Thyroid gland (tissue), 4 donors: ENCODE measurements at regions not wholly inside any gene's neighbourhood (a gene's known extent, or its start where the extent isn't known, plus 50 kb on each side); places are given as distances from the start of the nearest gene placed in this dataset.

Experiments used
- CTCF ChIP-seq, 6 experiments: fragments of 200-600 bp in 3 of 6; fragments of 450-650 bp in 3 of 6; sonication (generic) in 3 of 6; IDR thresholded peaks; one replicate each; pipeline ENCODE4 v1.5.1; 2016 to 2019; ENCODE audit warnings: antibody characterized with exemption in 6 of 6, mild to moderate bottlenecking in 2 of 6, inconsistent platforms in 1 of 6, moderate library complexity in 1 of 6
- POLR2A ChIP-seq, 2 donors: fragments of 450-650 bp; IDR thresholded peaks; one replicate each; pipeline ENCODE4 v1.6.1; 2017; ENCODE audit warnings: antibody characterized with exemption in 2 of 2, mild to moderate bottlenecking in 2 of 2, moderate library complexity in 1 of 2

- TF ChIP-seq POLR2A (IDR thresholded peaks at IDR 0.05) (no peak), CTCF (IDR thresholded peaks at IDR 0.05) (no peak)
Observed at GRCh38 chr13:36550177-36550576, 117.9 kb downstream of the CCNA1 start.
